ENCODE measurements at regions not wholly inside any gene's neighbourhood (a gene's known extent, or its start where the extent isn't known, plus 50 kb on each side); places are given as distances from the start of the nearest gene placed in this dataset.

DNA sequence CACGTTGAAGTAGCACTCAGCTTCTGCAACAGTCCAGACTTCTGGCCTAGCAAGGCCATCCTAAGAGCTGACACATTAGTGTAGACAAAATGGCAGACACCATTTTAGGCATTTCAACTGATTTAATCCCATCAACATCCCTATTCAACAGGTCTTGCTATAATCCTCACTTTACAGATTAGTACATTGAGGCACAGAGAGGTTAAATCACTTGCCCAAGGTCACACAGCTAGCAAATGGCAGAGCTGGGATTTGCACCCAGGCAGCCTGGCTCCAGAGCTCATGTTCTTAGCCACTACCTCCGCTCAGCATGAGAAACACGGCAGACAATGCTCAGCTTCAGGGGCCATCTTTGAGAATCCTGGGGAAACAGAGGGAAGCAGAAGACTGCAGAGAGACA, 107.9 kb upstream of the TRIM2 start:
- TF ChIP-seq, protein P1, sequence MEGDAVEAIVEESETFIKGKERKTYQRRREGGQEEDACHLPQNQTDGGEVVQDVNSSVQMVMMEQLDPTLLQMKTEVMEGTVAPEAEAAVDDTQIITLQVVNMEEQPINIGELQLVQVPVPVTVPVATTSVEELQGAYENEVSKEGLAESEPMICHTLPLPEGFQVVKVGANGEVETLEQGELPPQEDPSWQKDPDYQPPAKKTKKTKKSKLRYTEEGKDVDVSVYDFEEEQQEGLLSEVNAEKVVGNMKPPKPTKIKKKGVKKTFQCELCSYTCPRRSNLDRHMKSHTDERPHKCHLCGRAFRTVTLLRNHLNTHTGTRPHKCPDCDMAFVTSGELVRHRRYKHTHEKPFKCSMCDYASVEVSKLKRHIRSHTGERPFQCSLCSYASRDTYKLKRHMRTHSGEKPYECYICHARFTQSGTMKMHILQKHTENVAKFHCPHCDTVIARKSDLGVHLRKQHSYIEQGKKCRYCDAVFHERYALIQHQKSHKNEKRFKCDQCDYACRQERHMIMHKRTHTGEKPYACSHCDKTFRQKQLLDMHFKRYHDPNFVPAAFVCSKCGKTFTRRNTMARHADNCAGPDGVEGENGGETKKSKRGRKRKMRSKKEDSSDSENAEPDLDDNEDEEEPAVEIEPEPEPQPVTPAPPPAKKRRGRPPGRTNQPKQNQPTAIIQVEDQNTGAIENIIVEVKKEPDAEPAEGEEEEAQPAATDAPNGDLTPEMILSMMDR (IDR thresholded peaks at IDR 0.05) = no peak
- no peak for TF ChIP-seq POLR2A (IDR thresholded peaks at IDR 0.05)
- no peak for TF ChIP-seq POLR2AphosphoS5 (IDR thresholded peaks at IDR 0.05)
